ENCODE measurements at regions not wholly inside any gene's neighbourhood (a gene's known extent, or its start where the extent isn't known, plus 50 kb on each side); places are given as distances from the start of the nearest gene placed in this dataset.

GRCh38 chr14:23864259-23864658, 89.3 kb upstream of the DHRS4 start:
- WGBS (ENCODE audit: low lambda C conversion rate, missing lambda C conversion rate): 58% methylated on average over 2 of the region's 2 CpGs
- no peaks in the 10 kb centered on the region for H3K79me2 ChIP-seq
- no peaks in the 10 kb centered on the region for H3K36me3 ChIP-seq (replicated peaks; ENCODE audit: insufficient read depth, low read depth)
- H3K27me3 ChIP-seq: no peaks in the 10 kb centered on the region
- no peak overlapping the region for H2AFZ ChIP-seq
- no peaks in the 10 kb centered on the region for H3K9me2 ChIP-seq (replicated peaks; ENCODE audit: insufficient read depth)
- no peak overlapping the region for H3K4me3 ChIP-seq
- H3K27ac ChIP-seq: no peak overlapping the region
- no peaks in the 10 kb centered on the region for H3K9me3 ChIP-seq (ENCODE audit: low read depth)
- no peaks in the 10 kb centered on the region for H3K4me1 ChIP-seq (ENCODE audit: insufficient read depth)
- H4K20me1 ChIP-seq (ENCODE audit: insufficient read depth, poor library complexity, severe bottlenecking): no peaks in the 10 kb centered on the region
- DNase-seq (ENCODE audit: low spot score): no peak
- no peak for TF ChIP-seq EZH2phosphoT487 (IDR thresholded peaks at IDR 0.05; ENCODE audit: low read depth, severe bottlenecking, unreplicated experiment)
- no peak for TF ChIP-seq CTCF (IDR thresholded peaks at IDR 0.05; ENCODE audit: poor library complexity)
- no peak for TF ChIP-seq EZH2 (IDR thresholded peaks at IDR 0.05; ENCODE audit: borderline replicate concordance)
- H3K4me2 ChIP-seq: no peak overlapping the region

GRCh38 chr14:23864861-23865260, 88.7 kb upstream of the DHRS4 start:
- 74% methylated on average over 3 of the region's 3 CpGs for WGBS (ENCODE audit: low lambda C conversion rate, missing lambda C conversion rate)
- TF ChIP-seq CTCF (IDR thresholded peaks at IDR 0.05; ENCODE audit: poor library complexity) (no peak), EZH2phosphoT487 (IDR thresholded peaks at IDR 0.05; ENCODE audit: low read depth, severe bottlenecking, unreplicated experiment) (no peak), EZH2 (IDR thresholded peaks at IDR 0.05; ENCODE audit: borderline replicate concordance) (no peak)
- Histone ChIP-seq H3K27ac (no peak overlapping the region), H3K79me2 (no peaks in the 10 kb centered on the region), H4K20me1 (ENCODE audit: insufficient read depth, poor library complexity, severe bottlenecking) (no peaks in the 10 kb centered on the region), H3K9me3 (ENCODE audit: low read depth) (no peaks in the 10 kb centered on the region), H3K4me2 (no peak overlapping the region), H2AFZ (no peak overlapping the region), H3K27me3 (no peaks in the 10 kb centered on the region), H3K9me2 (replicated peaks; ENCODE audit: insufficient read depth) (no peaks in the 10 kb centered on the region), H3K36me3 (replicated peaks; ENCODE audit: insufficient read depth, low read depth) (no peaks in the 10 kb centered on the region), H3K4me1 (ENCODE audit: insufficient read depth) (no peaks in the 10 kb centered on the region), H3K4me3 (no peak overlapping the region)
- DNase-seq (ENCODE audit: low spot score): no peak

GRCh38 chr14:23865502-23865901, 88.1 kb upstream of the DHRS4 start:
- Histone ChIP-seq H3K27ac (no peak overlapping the region), H3K9me2 (replicated peaks; ENCODE audit: insufficient read depth) (no peaks in the 10 kb centered on the region), H3K9me3 (ENCODE audit: low read depth) (no peaks in the 10 kb centered on the region), H3K79me2 (no peaks in the 10 kb centered on the region), H3K27me3 (no peaks in the 10 kb centered on the region), H3K4me3 (no peak overlapping the region), H3K4me1 (ENCODE audit: insufficient read depth) (no peaks in the 10 kb centered on the region), H2AFZ (no peak overlapping the region), H3K36me3 (replicated peaks; ENCODE audit: insufficient read depth, low read depth) (no peaks in the 10 kb centered on the region), H3K4me2 (no peak overlapping the region), H4K20me1 (ENCODE audit: insufficient read depth, poor library complexity, severe bottlenecking) (no peaks in the 10 kb centered on the region)
- no peak for TF ChIP-seq EZH2 (IDR thresholded peaks at IDR 0.05; ENCODE audit: borderline replicate concordance)
- no peak for TF ChIP-seq CTCF (IDR thresholded peaks at IDR 0.05; ENCODE audit: poor library complexity)
- no peak for TF ChIP-seq EZH2phosphoT487 (IDR thresholded peaks at IDR 0.05; ENCODE audit: low read depth, severe bottlenecking, unreplicated experiment)
- DNase-seq (ENCODE audit: low spot score): no peak
- WGBS (ENCODE audit: low lambda C conversion rate, missing lambda C conversion rate): 53% methylated on average over 2 of the region's 2 CpGs

- Histone ChIP-seq H3K4me1 (ENCODE audit: insufficient read depth) (no peaks in the 10 kb centered on the region), H3K4me3 (no peak overlapping the region), H3K27ac (no peak overlapping the region), H3K9me3 (ENCODE audit: low read depth) (no peaks in the 10 kb centered on the region), H3K79me2 (no peaks in the 10 kb centered on the region), H3K27me3 (no peaks in the 10 kb centered on the region), H4K20me1 (ENCODE audit: insufficient read depth, poor library complexity, severe bottlenecking) (no peaks in the 10 kb centered on the region), H3K9me2 (replicated peaks; ENCODE audit: insufficient read depth) (no peaks in the 10 kb centered on the region), H2AFZ (no peak overlapping the region), H3K36me3 (replicated peaks; ENCODE audit: insufficient read depth, low read depth) (no peaks in the 10 kb centered on the region), H3K4me2 (no peak overlapping the region)
- WGBS (ENCODE audit: low lambda C conversion rate, missing lambda C conversion rate): 47% methylated on average over 6 of the region's 6 CpGs
- no peak for DNase-seq (ENCODE audit: low spot score)
- no peak for TF ChIP-seq CTCF (IDR thresholded peaks at IDR 0.05; ENCODE audit: poor library complexity)
- no peak for TF ChIP-seq EZH2 (IDR thresholded peaks at IDR 0.05; ENCODE audit: borderline replicate concordance)
- no peak for TF ChIP-seq EZH2phosphoT487 (IDR thresholded peaks at IDR 0.05; ENCODE audit: low read depth, severe bottlenecking, unreplicated experiment)
Observed at GRCh38 chr14:23866269-23866668, 87.3 kb upstream of the DHRS4 start.
